Left lung (tissue), 4 donors: ENCODE measurements at regions not wholly inside any gene's neighbourhood (a gene's known extent, or its start where the extent isn't known, plus 50 kb on each side); places are given as distances from the start of the nearest gene placed in this dataset.

Experiments used
- ATAC-seq: fragments of 200-7000 bp; cut with Tn5 transposase; one replicate; pipeline ENCODE4 v1.9.1; 2020; ENCODE audit warnings: moderate library complexity
- DNase-seq, 4 donors: peaks; one replicate each; pipeline ENCODE4 v3.0.0-alpha.2; 2013 to 2020
- H3K27ac ChIP-seq, 2 donors: fragments of 200-600 bp; sonication (generic) in 1 of 2; one replicate each; pipeline versions ENCODE4 v1.5.0 to v1.8.0; 2020 to 2021
- H3K27me3 ChIP-seq, 2 donors: fragments of 200-600 bp; sonication (generic) in 1 of 2; one replicate each; pipeline versions ENCODE4 v1.5.0 to v1.8.0; 2020 to 2021
- H3K36me3 ChIP-seq, 2 donors: fragments of 200-600 bp; sonication (generic) in 1 of 2; one replicate each; pipeline versions ENCODE4 v1.5.0 to v1.8.0; 2020 to 2021
- H3K4me1 ChIP-seq, 2 donors: fragments of 200-600 bp; one replicate each; pipeline ENCODE4 v1.8.0; 2021
- H3K4me3 ChIP-seq, 2 donors: fragments of 200-600 bp; sonication (generic) in 1 of 2; one replicate each; pipeline versions ENCODE4 v1.5.0 to v1.8.0; 2020 to 2021; ENCODE audit warnings: mild to moderate bottlenecking in 1 of 2
- H3K9me3 ChIP-seq, 2 donors: fragments of 200-600 bp; sonication (generic) in 1 of 2; one replicate each; pipeline versions ENCODE4 v1.5.0 to v1.8.0; 2020 to 2021
- CTCF ChIP-seq, 2 donors: fragments of 200-600 bp; sonication (generic) in 1 of 2; IDR thresholded peaks; one replicate each; pipeline versions ENCODE4 v1.5.0 to v1.8.0; 2021; ENCODE audit warnings: antibody characterized with exemption in 2 of 2
- intact Hi-C, 2 donors: fragments of 100-400 bp; cut with DNase I; formaldehyde crosslinking; loops; one replicate each; pipeline versions ENCODE4 v1.11.2 to v1.14.2; 2022
- donor health status: DM: no; HTN: yes; CAD: no.
- donor health status: DM: no; HTN: no; CAD: no.

- Histone ChIP-seq H3K4me3 (no peak overlapping the region), H3K36me3 (no peaks in the 10 kb centered on the region), H3K9me3 (no peaks in the 10 kb centered on the region), H3K27ac (no peak overlapping the region), H3K27me3 (no peaks in the 10 kb centered on the region), H3K4me1 (no peaks in the 10 kb centered on the region)
- ATAC-seq: no peak
- DNase-seq: no peak
- no peak for TF ChIP-seq CTCF (IDR thresholded peaks at IDR 0.05)
- intact Hi-C loops: no loop called here
Measured at GRCh38 chr2:57733956-57734355, 312.6 kb upstream of the VRK2 start.

- Histone ChIP-seq H3K9me3 (no peaks in the 10 kb centered on the region), H3K4me3 (no peak overlapping the region), H3K4me1 (no peaks in the 10 kb centered on the region), H3K27ac (no peak overlapping the region), H3K36me3 (no peaks in the 10 kb centered on the region), H3K27me3 (no peaks in the 10 kb centered on the region)
- DNase-seq: no peak
- ATAC-seq: no peak
- intact Hi-C loops: no loop called here
- no peak for TF ChIP-seq CTCF (IDR thresholded peaks at IDR 0.05)
Measured at GRCh38 chr2:57740891-57741290, 305.7 kb upstream of the VRK2 start.

- H3K4me1 ChIP-seq: no peaks in the 10 kb centered on the region
- DNase-seq (no peak), ATAC-seq (no peak)
- no peaks in the 10 kb centered on the region for H3K36me3 ChIP-seq
- intact Hi-C loops: no loop called here
- no peak overlapping the region for H3K27ac ChIP-seq
- H3K4me3 ChIP-seq: no peak overlapping the region
- H3K27me3 ChIP-seq: no peaks in the 10 kb centered on the region
- H3K9me3 ChIP-seq: no peaks in the 10 kb centered on the region
- no peak for TF ChIP-seq CTCF (IDR thresholded peaks at IDR 0.05)
Measured at GRCh38 chr2:57753636-57754035, 293.0 kb upstream of the VRK2 start.

GRCh38 chr2:57758686-57759085 lies 287.9 kb upstream of the VRK2 start:
- DNase-seq: no peak
- ATAC-seq: no peak
- Histone ChIP-seq H3K4me1 (peaks cover 9 to 10% of the 10 kb centered on the region in 2 donors), H3K9me3 (no peaks in the 10 kb centered on the region), H3K27me3 (no peaks in the 10 kb centered on the region), H3K36me3 (no peaks in the 10 kb centered on the region), H3K4me3 (no peak overlapping the region), H3K27ac (no peak overlapping the region)
- intact Hi-C loops: no loop called here
- TF ChIP-seq CTCF (IDR thresholded peaks at IDR 0.05): no peak

- no peak for TF ChIP-seq CTCF (IDR thresholded peaks at IDR 0.05)
- intact Hi-C loops: no loop called here
- no peak for ATAC-seq
Measured at GRCh38 chr2:57759131-57759530, 287.5 kb upstream of the VRK2 start.

More at GRCh38 chr2:57759131-57759530, 287.5 kb upstream of the VRK2 start:
- Histone ChIP-seq H3K27me3 (no peaks in the 10 kb centered on the region), H3K27ac (no peak overlapping the region), H3K9me3 (no peaks in the 10 kb centered on the region), H3K4me3 (no peak overlapping the region), H3K36me3 (no peaks in the 10 kb centered on the region), H3K4me1 (peaks cover 9 to 10% of the 10 kb centered on the region in 2 donors)
- no peak for DNase-seq
